CD8-positive, alpha-beta memory T cell (primary cell): ENCODE measurements at regions not wholly inside any gene's neighbourhood (a gene's known extent, or its start where the extent isn't known, plus 50 kb on each side); places are given as distances from the start of the nearest gene placed in this dataset.
"Not testable (repeated sequence)": the region's sequence is repeated elsewhere in the genome, so short reads cannot be mapped to it uniquely, and the experiment has no call there.

ENCODE experiments used
- CTCF ChIA-PET: fragments of 350-600 bp; sonication (Branson Sonifier 250); formaldehyde crosslinking; loops from one replicate; lab custom pipeline; 2021; ENCODE audit warnings: antibody characterized with exemption; lab: Charles Lee
- POLR2A ChIA-PET: fragments of 350-600 bp; sonication (Branson Sonifier 250); formaldehyde crosslinking; loops from one replicate; lab custom pipeline; 2021; ENCODE audit warnings: antibody characterized with exemption; lab: Charles Lee
- DNase-seq, 5 donors: peaks; one replicate each; pipeline versions ENCODE4 v3.0.0 to v3.0.0-alpha.2; 2020 to 2022; ENCODE audit warnings: mixed read lengths in 1 of 5
- H3K27ac ChIP-seq: one replicate; pipeline ENCODE4 v1.7.0; 2013; ENCODE audit warnings: low read depth, mild to moderate bottlenecking, low read length, moderate library complexity
- H3K27me3 ChIP-seq: 2 replicates; pipeline ENCODE4 v1.7.0; 2013; ENCODE audit warnings: low read length, mild to moderate bottlenecking; ENCODE audit not compliant: insufficient read depth, poor library complexity, severe bottlenecking
- H3K36me3 ChIP-seq: 2 replicates; pipeline ENCODE4 v1.7.0; 2013; ENCODE audit warnings: mild to moderate bottlenecking, low read length, moderate library complexity; ENCODE audit not compliant: insufficient read depth
- H3K4me1 ChIP-seq: 2 replicates; pipeline ENCODE4 v1.7.0; 2013; ENCODE audit warnings: mild to moderate bottlenecking, low read length, moderate library complexity; ENCODE audit not compliant: insufficient read depth
- H3K4me3 ChIP-seq: 2 replicates; pipeline ENCODE4 v1.7.0; 2013; ENCODE audit warnings: mild to moderate bottlenecking, low read length
- H3K9me3 ChIP-seq: 2 replicates; pipeline ENCODE4 v1.7.0; 2013; ENCODE audit warnings: mild to moderate bottlenecking, low read length
- H3K27ac Mint-ChIP-seq, 8 donors: one replicate each; pipeline ENCODE4 v1.8.0; 2020 to 2021; ENCODE audit warnings: mixed read lengths in 8 of 8, mild to moderate bottlenecking in 6 of 8, inconsistent platforms in 3 of 8, moderate library complexity in 3 of 8
- H3K27me3 Mint-ChIP-seq, 2 donors: one replicate each; pipeline ENCODE4 v1.8.0; 2020 to 2021; ENCODE audit warnings: mixed read lengths in 2 of 2, mild to moderate bottlenecking in 1 of 2, moderate library complexity in 1 of 2
- H3K36me3 Mint-ChIP-seq, 3 donors: one replicate each; pipeline ENCODE4 v1.8.0; 2020 to 2021; ENCODE audit warnings: mixed read lengths in 3 of 3, inconsistent platforms in 1 of 3, mild to moderate bottlenecking in 1 of 3
- H3K4me1 Mint-ChIP-seq, 3 donors: one replicate each; pipeline ENCODE4 v1.8.0; 2020 to 2021; ENCODE audit warnings: mixed read lengths in 3 of 3, inconsistent platforms in 1 of 3, mild to moderate bottlenecking in 1 of 3
- H3K4me3 Mint-ChIP-seq, 7 donors: one replicate each; pipeline ENCODE4 v1.8.0; 2020 to 2021; ENCODE audit warnings: mixed read lengths in 7 of 7, mild to moderate bottlenecking in 6 of 7, moderate library complexity in 4 of 7, inconsistent platforms in 2 of 7
- H3K9me3 Mint-ChIP-seq, 5 donors: one replicate each; pipeline ENCODE4 v1.8.0; 2020 to 2022; ENCODE audit warnings: mixed read lengths in 5 of 5, mild to moderate bottlenecking in 3 of 5, moderate library complexity in 2 of 5, inconsistent platforms in 1 of 5

DNA sequence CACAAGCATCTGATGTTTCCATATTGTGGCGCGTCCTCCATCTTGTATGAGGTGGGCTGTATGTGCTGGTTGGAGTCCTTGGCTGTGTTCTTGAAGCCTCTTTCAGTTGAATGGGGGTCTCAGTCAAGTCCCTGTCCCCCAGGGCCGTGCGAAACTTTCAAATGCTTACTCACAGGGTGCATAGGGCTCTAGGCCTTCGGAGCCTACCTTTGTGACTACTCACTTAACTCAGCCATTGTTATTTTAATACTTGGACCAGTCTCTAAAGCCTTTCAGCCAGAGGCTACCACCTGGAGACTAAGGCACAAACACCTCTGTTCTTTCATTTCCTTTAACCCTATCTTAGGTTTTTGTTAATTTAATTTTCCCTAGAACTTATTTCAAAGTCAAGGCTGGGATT lies 785.9 kb downstream of the GATA3 start:
- H3K36me3 Mint-ChIP-seq = peaks cover 0 to 4% (median 0%) of the 10 kb centered on the region in 3 donors
- POLR2A ChIA-PET = no interaction called here
- H3K4me3 ChIP-seq = no peak overlapping the region
- no peak overlapping the region for H3K27ac ChIP-seq
- no peaks in the 10 kb centered on the region for H3K4me1 Mint-ChIP-seq
- H3K27ac Mint-ChIP-seq = no peak overlapping the region
- no peaks in the 10 kb centered on the region for H3K9me3 ChIP-seq
- no peaks in the 10 kb centered on the region for H3K27me3 ChIP-seq
- DNase-seq = no peak
- H3K4me3 Mint-ChIP-seq = no peak overlapping the region
- CTCF ChIA-PET = no interaction called here
- H3K4me1 ChIP-seq = no peaks in the 10 kb centered on the region
- H3K27me3 Mint-ChIP-seq = peaks cover 3 to 5% of the 10 kb centered on the region in 2 donors
- H3K9me3 Mint-ChIP-seq = peaks cover 0 to 14% (median 8%) of the 10 kb centered on the region in 5 donors
- H3K36me3 ChIP-seq = no peaks in the 10 kb centered on the region

GRCh38 chr10:8844141-8844540 lies 789.7 kb downstream of the GATA3 start:
- Mint-ChIP-seq H3K27me3 (peaks cover 9 to 22% of the 10 kb centered on the region in 2 donors), H3K9me3 (peaks cover 2 to 12% (median 7%) of the 10 kb centered on the region in 5 donors), H3K4me1 (no peaks in the 10 kb centered on the region), H3K36me3 (peaks cover 0 to 2% (median 0%) of the 10 kb centered on the region in 3 donors), H3K27ac (no peak overlapping the region), H3K4me3 (no peak overlapping the region)
- no peaks in the 10 kb centered on the region for H3K9me3 ChIP-seq
- ChIA-PET POLR2A (no interaction called here), CTCF (no interaction called here)
- H3K4me1 ChIP-seq = no peaks in the 10 kb centered on the region
- H3K4me3 ChIP-seq = no peak overlapping the region
- H3K27ac ChIP-seq = no peak overlapping the region
- no peaks in the 10 kb centered on the region for H3K27me3 ChIP-seq
- no peaks in the 10 kb centered on the region for H3K36me3 ChIP-seq
- DNase-seq = no peak

DNA sequence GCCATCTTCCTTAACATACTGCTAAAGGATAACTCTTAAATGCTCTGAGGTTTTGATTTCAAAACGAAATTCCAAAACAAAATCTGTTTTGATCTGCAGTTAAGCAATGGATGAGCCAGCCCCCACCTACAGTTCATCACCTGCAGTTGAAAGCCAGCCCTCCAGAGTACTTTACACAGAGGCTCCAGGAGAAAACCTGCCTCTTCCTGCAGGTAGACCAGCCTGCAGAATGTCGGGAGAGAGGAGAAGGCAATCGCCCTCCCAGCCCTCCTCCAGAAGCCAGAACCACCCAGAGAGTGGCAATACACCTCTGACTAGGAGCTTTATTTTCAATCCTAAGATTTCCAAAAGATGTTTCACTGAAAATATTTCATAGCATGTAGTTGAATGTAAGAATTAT lies 798.1 kb downstream of the GATA3 start:
- DNase-seq = no peak
- Histone ChIP-seq H3K36me3 (no peaks in the 10 kb centered on the region), H3K9me3 (no peaks in the 10 kb centered on the region), H3K4me1 (no peaks in the 10 kb centered on the region), H3K27me3 (no peaks in the 10 kb centered on the region), H3K27ac (no peak overlapping the region), H3K4me3 (no peak overlapping the region)
- ChIA-PET POLR2A (no interaction called here), CTCF (no interaction called here)
- no peaks in the 10 kb centered on the region for H3K9me3 Mint-ChIP-seq
- no peak overlapping the region for H3K27ac Mint-ChIP-seq
- no peak overlapping the region for H3K4me3 Mint-ChIP-seq
- peaks cover 4% of the 10 kb centered on the region in 2 donors for H3K27me3 Mint-ChIP-seq
- no peaks in the 10 kb centered on the region for H3K4me1 Mint-ChIP-seq
- no peaks in the 10 kb centered on the region for H3K36me3 Mint-ChIP-seq

DNA sequence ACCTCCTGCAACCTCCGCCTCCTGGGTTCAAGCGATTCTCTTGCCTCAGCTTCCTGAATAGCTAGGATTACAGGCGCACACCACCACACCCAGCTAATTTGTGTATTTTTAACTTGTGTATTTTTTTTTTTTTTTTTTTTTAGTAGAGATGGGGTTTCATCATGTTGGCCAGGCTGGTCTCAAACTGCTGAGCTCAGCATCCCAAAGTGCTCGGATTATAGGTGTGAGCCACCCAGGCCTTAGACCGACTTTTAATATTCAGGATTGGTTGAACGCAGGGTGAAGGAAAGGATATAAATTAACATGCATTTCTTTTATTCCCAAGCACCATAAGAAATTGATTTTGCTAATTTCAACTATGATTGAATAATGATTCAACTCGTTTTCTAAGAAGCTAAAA lies 798.6 kb downstream of the GATA3 start:
- no peaks in the 10 kb centered on the region for H3K27me3 ChIP-seq
- no peaks in the 10 kb centered on the region for H3K9me3 ChIP-seq
- no peak for DNase-seq
- H3K36me3 Mint-ChIP-seq = no peaks in the 10 kb centered on the region
- H3K4me3 ChIP-seq = no peak overlapping the region
- ChIA-PET POLR2A (no interaction called here), CTCF (no interaction called here)
- no peak overlapping the region for H3K27ac Mint-ChIP-seq
- no peaks in the 10 kb centered on the region for H3K9me3 Mint-ChIP-seq
- H3K27ac ChIP-seq = no peak overlapping the region
- H3K4me1 Mint-ChIP-seq = peaks cover 0 to 2% (median 0%) of the 10 kb centered on the region in 3 donors
- peaks cover 4% of the 10 kb centered on the region in 2 donors for H3K27me3 Mint-ChIP-seq
- no peak overlapping the region for H3K4me3 Mint-ChIP-seq
- no peaks in the 10 kb centered on the region for H3K36me3 ChIP-seq
- H3K4me1 ChIP-seq = no peaks in the 10 kb centered on the region

DNA sequence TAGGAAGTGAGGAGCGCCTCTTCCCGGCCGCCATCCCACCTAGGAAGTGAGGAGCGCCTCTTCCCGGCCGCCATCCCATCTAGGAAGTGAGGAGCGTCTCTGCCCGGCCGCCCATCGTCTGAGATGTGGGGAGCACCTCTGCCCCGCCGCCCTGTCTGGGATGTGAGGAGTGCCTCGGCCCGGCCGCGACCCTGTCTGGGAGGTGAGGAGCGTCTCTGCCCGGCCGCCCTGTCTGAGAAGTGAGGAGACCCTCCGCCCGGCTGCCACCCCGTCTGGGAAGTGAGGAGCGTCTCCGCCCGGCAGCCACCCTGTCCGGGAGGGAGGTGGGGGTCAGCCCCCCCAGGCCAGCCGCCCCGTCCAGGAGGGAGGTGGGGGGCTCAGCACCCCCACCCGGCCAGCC lies 814.4 kb downstream of the GATA3 start:
- H3K4me3 ChIP-seq, H3K4me1 Mint-ChIP-seq, H3K36me3 ChIP-seq, H3K36me3 Mint-ChIP-seq, H3K27me3 Mint-ChIP-seq, CTCF ChIA-PET, POLR2A ChIA-PET, H3K27ac Mint-ChIP-seq, H3K9me3 Mint-ChIP-seq, DNase-seq, H3K9me3 ChIP-seq, H3K27me3 ChIP-seq, H3K4me3 Mint-ChIP-seq, H3K27ac ChIP-seq, H3K4me1 ChIP-seq: not testable (repeated sequence)

DNA sequence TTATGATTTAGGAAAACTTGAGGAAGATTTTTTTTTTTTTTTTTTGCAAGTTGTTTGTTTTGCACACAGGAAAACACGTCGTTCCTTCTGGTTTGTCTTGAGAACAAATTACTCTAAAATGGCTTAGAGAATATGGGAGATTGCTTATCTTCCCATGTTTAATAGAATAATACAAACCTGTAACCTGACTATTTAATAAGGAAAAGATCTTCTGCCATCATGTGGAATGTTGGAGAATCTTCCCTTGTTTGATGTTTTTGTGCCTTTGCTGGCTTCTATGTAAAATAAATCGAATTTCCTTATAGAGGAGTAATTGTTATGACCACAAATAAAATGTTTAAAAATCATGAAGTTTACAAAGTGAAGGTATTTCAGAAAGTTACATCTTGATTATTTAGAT lies 818.8 kb downstream of the GATA3 start:
- Mint-ChIP-seq H3K27ac (no peak overlapping the region), H3K4me1 (no peaks in the 10 kb centered on the region), H3K27me3 (peaks cover 0 to 9% of the 10 kb centered on the region in 2 donors), H3K4me3 (no peak overlapping the region), H3K9me3 (no peaks in the 10 kb centered on the region), H3K36me3 (no peaks in the 10 kb centered on the region)
- CTCF ChIA-PET = no interaction called here
- Histone ChIP-seq H3K4me3 (no peak overlapping the region), H3K27ac (no peak overlapping the region), H3K4me1 (no peaks in the 10 kb centered on the region), H3K9me3 (no peaks in the 10 kb centered on the region), H3K27me3 (no peaks in the 10 kb centered on the region), H3K36me3 (no peaks in the 10 kb centered on the region)
- DNase-seq = no peak
- POLR2A ChIA-PET = no interaction called here

DNA sequence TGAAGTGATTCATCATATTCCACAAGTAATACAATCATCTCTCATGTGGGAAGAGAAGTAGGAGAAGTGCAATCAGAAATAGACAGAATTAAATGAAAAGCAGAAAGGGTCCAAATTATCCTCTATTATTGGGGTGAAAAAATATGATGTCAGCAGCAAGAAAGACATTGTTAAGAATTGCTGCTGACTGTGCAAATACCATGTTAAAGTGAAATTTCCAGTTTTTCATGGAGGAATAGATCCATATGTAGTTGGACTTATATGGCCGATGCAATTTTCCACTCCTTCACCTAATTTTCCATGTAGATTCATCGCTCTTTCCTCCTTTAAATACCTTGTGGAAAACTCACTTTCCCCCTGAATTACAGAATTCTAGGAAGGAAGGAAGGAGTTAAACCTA lies 819.8 kb downstream of the GATA3 start:
- no peaks in the 10 kb centered on the region for H3K27me3 ChIP-seq
- no peaks in the 10 kb centered on the region for H3K4me1 Mint-ChIP-seq
- peaks cover 1 to 9% of the 10 kb centered on the region in 2 donors for H3K27me3 Mint-ChIP-seq
- DNase-seq = no peak
- no peak overlapping the region for H3K4me3 ChIP-seq
- no peaks in the 10 kb centered on the region for H3K36me3 ChIP-seq
- H3K4me3 Mint-ChIP-seq = no peak overlapping the region
- ChIA-PET POLR2A (no interaction called here), CTCF (no interaction called here)
- H3K9me3 Mint-ChIP-seq = no peaks in the 10 kb centered on the region
- H3K27ac ChIP-seq = no peak overlapping the region
- no peaks in the 10 kb centered on the region for H3K9me3 ChIP-seq
- H3K4me1 ChIP-seq = no peaks in the 10 kb centered on the region
- H3K36me3 Mint-ChIP-seq = no peaks in the 10 kb centered on the region
- no peak overlapping the region for H3K27ac Mint-ChIP-seq

DNA sequence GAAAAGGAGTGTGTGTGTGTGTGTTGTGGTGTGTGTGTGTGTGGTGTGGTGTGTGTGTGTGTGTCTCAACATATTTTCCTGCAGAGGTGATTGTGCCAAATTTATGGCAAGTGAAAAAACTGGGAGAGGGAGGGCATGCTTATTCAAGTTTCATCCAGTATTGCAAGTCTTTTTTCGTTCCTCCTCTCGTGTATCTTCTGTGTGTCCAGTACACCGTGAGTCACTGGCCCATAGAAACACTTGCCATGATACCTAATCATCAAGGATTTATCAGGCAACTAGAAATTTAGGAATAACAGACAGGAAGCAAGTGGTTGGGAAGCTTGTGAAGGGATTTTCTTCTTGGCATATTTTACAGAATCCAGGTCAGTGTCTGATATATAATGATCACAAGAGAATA lies 820.5 kb downstream of the GATA3 start:
- H3K36me3 Mint-ChIP-seq = no peaks in the 10 kb centered on the region
- Histone ChIP-seq H3K4me1 (no peaks in the 10 kb centered on the region), H3K9me3 (no peaks in the 10 kb centered on the region), H3K27me3 (no peaks in the 10 kb centered on the region), H3K4me3 (no peak overlapping the region), H3K27ac (no peak overlapping the region), H3K36me3 (no peaks in the 10 kb centered on the region)
- ChIA-PET POLR2A (no interaction called here), CTCF (no interaction called here)
- H3K4me1 Mint-ChIP-seq = no peaks in the 10 kb centered on the region
- H3K27me3 Mint-ChIP-seq = peaks cover 3 to 9% of the 10 kb centered on the region in 2 donors
- H3K27ac Mint-ChIP-seq = peak overlapping the region in 1 of 8 donors; percentile 29
- DNase-seq = no peak
- no peaks in the 10 kb centered on the region for H3K9me3 Mint-ChIP-seq
- H3K4me3 Mint-ChIP-seq = no peak overlapping the region

DNA sequence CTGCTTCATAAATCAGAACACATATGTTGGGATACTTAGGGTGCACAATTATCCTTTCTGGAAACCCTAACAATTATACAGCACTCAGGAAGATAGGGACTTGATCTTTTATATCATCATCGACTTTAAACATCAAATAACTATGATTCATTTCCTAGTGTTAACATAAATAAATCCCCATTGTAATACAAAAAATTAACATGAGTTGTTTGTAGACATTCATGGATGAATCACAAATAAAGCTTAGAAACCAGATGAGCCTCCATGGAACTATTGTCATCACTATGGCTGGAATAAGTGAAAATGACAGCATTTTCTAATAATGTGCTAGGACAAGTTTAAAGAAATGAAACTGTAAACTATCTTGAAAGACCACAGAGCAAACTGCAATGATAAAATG lies 821.7 kb downstream of the GATA3 start:
- CTCF ChIA-PET = no interaction called here

More for the DNA sequence above, 821.7 kb downstream of the GATA3 start:
- Mint-ChIP-seq H3K9me3 (no peaks in the 10 kb centered on the region), H3K27me3 (peaks cover 3 to 9% of the 10 kb centered on the region in 2 donors), H3K4me1 (no peaks in the 10 kb centered on the region), H3K36me3 (no peaks in the 10 kb centered on the region), H3K4me3 (no peak overlapping the region), H3K27ac (no peak overlapping the region)
- POLR2A ChIA-PET = no interaction called here
- Histone ChIP-seq H3K4me1 (no peaks in the 10 kb centered on the region), H3K27ac (no peak overlapping the region), H3K27me3 (no peaks in the 10 kb centered on the region), H3K9me3 (no peaks in the 10 kb centered on the region), H3K36me3 (no peaks in the 10 kb centered on the region), H3K4me3 (no peak overlapping the region)
- no peak for DNase-seq
